Left lung (tissue), 4 donors: ENCODE measurements at regions not wholly inside any gene's neighbourhood (a gene's known extent, or its start where the extent isn't known, plus 50 kb on each side); places are given as distances from the start of the nearest gene placed in this dataset.

Source experiments
- ATAC-seq: fragments of 200-7000 bp; cut with Tn5 transposase; one replicate; pipeline ENCODE4 v1.9.1; 2020; ENCODE audit warnings: moderate library complexity
- DNase-seq, 4 donors: peaks; one replicate each; pipeline ENCODE4 v3.0.0-alpha.2; 2013 to 2020
- H3K27ac ChIP-seq, 2 donors: fragments of 200-600 bp; sonication (generic) in 1 of 2; one replicate each; pipeline versions ENCODE4 v1.5.0 to v1.8.0; 2020 to 2021
- H3K27me3 ChIP-seq, 2 donors: fragments of 200-600 bp; sonication (generic) in 1 of 2; one replicate each; pipeline versions ENCODE4 v1.5.0 to v1.8.0; 2020 to 2021
- H3K36me3 ChIP-seq, 2 donors: fragments of 200-600 bp; sonication (generic) in 1 of 2; one replicate each; pipeline versions ENCODE4 v1.5.0 to v1.8.0; 2020 to 2021
- H3K4me1 ChIP-seq, 2 donors: fragments of 200-600 bp; one replicate each; pipeline ENCODE4 v1.8.0; 2021
- H3K4me3 ChIP-seq, 2 donors: fragments of 200-600 bp; sonication (generic) in 1 of 2; one replicate each; pipeline versions ENCODE4 v1.5.0 to v1.8.0; 2020 to 2021; ENCODE audit warnings: mild to moderate bottlenecking in 1 of 2
- H3K9me3 ChIP-seq, 2 donors: fragments of 200-600 bp; sonication (generic) in 1 of 2; one replicate each; pipeline versions ENCODE4 v1.5.0 to v1.8.0; 2020 to 2021
- intact Hi-C, 2 donors: fragments of 100-400 bp; cut with DNase I; formaldehyde crosslinking; loops; one replicate each; pipeline versions ENCODE4 v1.11.2 to v1.14.2; 2022
- TF ChIP-seq, protein P1 (sequence below), 2 donors: fragments of 200-600 bp; sonication (generic) in 1 of 2; IDR thresholded peaks; one replicate each; pipeline versions ENCODE4 v1.5.0 to v1.8.0; 2021; ENCODE audit warnings: antibody characterized with exemption in 2 of 2
- donor health status: DM: no; HTN: yes; CAD: no.
- donor health status: DM: no; HTN: no; CAD: no.

- no peak overlapping the region for H3K4me3 ChIP-seq
- ATAC-seq, result no peak
- H3K9me3 ChIP-seq, result peaks cover 0 to 12% of the 10 kb centered on the region in 2 donors
- intact Hi-C loops, result no loop called here
- no peak for DNase-seq
- no peak overlapping the region for H3K27ac ChIP-seq
- no peaks in the 10 kb centered on the region for H3K27me3 ChIP-seq
- TF ChIP-seq, protein P1, sequence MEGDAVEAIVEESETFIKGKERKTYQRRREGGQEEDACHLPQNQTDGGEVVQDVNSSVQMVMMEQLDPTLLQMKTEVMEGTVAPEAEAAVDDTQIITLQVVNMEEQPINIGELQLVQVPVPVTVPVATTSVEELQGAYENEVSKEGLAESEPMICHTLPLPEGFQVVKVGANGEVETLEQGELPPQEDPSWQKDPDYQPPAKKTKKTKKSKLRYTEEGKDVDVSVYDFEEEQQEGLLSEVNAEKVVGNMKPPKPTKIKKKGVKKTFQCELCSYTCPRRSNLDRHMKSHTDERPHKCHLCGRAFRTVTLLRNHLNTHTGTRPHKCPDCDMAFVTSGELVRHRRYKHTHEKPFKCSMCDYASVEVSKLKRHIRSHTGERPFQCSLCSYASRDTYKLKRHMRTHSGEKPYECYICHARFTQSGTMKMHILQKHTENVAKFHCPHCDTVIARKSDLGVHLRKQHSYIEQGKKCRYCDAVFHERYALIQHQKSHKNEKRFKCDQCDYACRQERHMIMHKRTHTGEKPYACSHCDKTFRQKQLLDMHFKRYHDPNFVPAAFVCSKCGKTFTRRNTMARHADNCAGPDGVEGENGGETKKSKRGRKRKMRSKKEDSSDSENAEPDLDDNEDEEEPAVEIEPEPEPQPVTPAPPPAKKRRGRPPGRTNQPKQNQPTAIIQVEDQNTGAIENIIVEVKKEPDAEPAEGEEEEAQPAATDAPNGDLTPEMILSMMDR (IDR thresholded peaks at IDR 0.05), result no peak
- H3K4me1 ChIP-seq, result no peaks in the 10 kb centered on the region
- H3K36me3 ChIP-seq, result no peaks in the 10 kb centered on the region
These were observed 1273.3 kb upstream of the ATXN8OS start for GRCh38 chr13:68834375-68834774.

DNA sequence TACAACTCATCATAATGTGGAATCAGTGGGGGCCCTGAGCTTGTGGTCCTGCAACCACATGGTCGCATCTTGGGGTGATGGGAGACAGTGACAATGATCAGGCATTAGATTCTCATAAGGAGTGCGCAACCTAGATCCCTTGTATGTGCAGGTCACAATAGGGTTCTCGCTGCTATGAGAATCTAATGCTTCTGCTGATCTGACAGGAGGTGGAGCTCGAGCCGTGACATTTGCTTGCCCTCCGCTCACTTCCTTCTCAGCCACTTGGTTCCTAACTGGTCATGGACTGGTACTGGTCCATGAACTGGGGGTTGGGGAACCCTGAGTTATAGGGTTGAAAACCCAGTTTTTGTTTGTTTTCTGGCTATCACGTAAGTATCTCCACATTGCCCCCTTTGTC is 1290.9 kb upstream of the ATXN8OS start:
- TF ChIP-seq, protein P1 (IDR thresholded peaks at IDR 0.05), result no peak
- no peaks in the 10 kb centered on the region for H3K27me3 ChIP-seq
- intact Hi-C loops, result no loop called here
- no peak overlapping the region for H3K27ac ChIP-seq
- no peaks in the 10 kb centered on the region for H3K36me3 ChIP-seq
- no peaks in the 10 kb centered on the region for H3K9me3 ChIP-seq
- no peak for ATAC-seq
- no peak for DNase-seq
- H3K4me3 ChIP-seq, result no peak overlapping the region
- no peaks in the 10 kb centered on the region for H3K4me1 ChIP-seq

- no peaks in the 10 kb centered on the region for H3K4me1 ChIP-seq
- intact Hi-C loops, result no loop called here
- no peak overlapping the region for H3K4me3 ChIP-seq
- H3K27ac ChIP-seq, result no peak overlapping the region
- no peaks in the 10 kb centered on the region for H3K27me3 ChIP-seq
- DNase-seq (no peak), ATAC-seq (no peak)
- TF ChIP-seq, protein P1 (IDR thresholded peaks at IDR 0.05), result no peak
- no peaks in the 10 kb centered on the region for H3K36me3 ChIP-seq
- H3K9me3 ChIP-seq, result no peaks in the 10 kb centered on the region
These were observed 1294.3 kb upstream of the ATXN8OS start for GRCh38 chr13:68813180-68813796.

GRCh38 chr13:68810660-68811059 is 1297.0 kb upstream of the ATXN8OS start:
- no peaks in the 10 kb centered on the region for H3K27me3 ChIP-seq
- intact Hi-C loops, result no loop called here

DNA sequence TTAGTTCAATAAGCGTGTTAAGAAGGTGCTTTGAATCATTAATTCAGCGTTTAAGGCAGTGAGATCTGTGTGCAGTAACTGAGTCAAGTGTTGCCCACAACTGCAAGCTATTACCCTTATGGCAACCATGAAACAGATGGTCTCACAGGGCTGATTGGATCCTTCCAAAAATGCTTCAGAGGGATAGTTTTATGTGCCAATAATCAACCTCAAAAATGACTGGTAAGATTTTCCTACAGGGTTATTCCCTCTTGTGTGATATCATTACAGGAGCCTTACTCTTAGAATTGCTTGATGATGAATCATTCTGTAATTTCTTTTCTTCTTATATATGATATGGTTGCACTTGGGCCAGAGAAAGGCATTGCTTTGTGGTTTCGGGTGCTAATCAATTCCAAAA is 1299.2 kb upstream of the ATXN8OS start:
- TF ChIP-seq, protein P1 (IDR thresholded peaks at IDR 0.05), result no peak
- intact Hi-C loops, result no loop called here
- H3K27me3 ChIP-seq, result no peaks in the 10 kb centered on the region
- ATAC-seq (no peak), DNase-seq (no peak)
- no peaks in the 10 kb centered on the region for H3K4me1 ChIP-seq
- no peaks in the 10 kb centered on the region for H3K36me3 ChIP-seq
- H3K27ac ChIP-seq, result no peak overlapping the region
- no peaks in the 10 kb centered on the region for H3K9me3 ChIP-seq
- no peak overlapping the region for H3K4me3 ChIP-seq

More at GRCh38 chr13:68810660-68811059, 1297.0 kb upstream of the ATXN8OS start:
- ATAC-seq (peak; percentile 31), DNase-seq (no peak)
- Histone ChIP-seq H3K4me1 (no peaks in the 10 kb centered on the region), H3K36me3 (no peaks in the 10 kb centered on the region), H3K9me3 (no peaks in the 10 kb centered on the region), H3K4me3 (no peak overlapping the region), H3K27ac (no peak overlapping the region)
- TF ChIP-seq, protein P1 (IDR thresholded peaks at IDR 0.05), result no peak
